Spleen (tissue), 11 donors: ENCODE measurements at regions not wholly inside any gene's neighbourhood (a gene's known extent, or its start where the extent isn't known, plus 50 kb on each side); places are given as distances from the start of the nearest gene placed in this dataset.

Source experiments
- DNase-seq: peaks from one replicate; pipeline ENCODE4 v3.0.0-alpha.2; 2020
- H3K27ac ChIP-seq, 8 donors: fragments of 200-600 bp; sonication (generic) in 7 of 8; 1 replicate in 4 of 8; 2 replicates in 4 of 8; pipeline versions ENCODE4 v1.5.0 to v1.8.0; 2016 to 2021; ENCODE audit warnings: inconsistent platforms in 4 of 8, mild to moderate bottlenecking in 4 of 8, moderate library complexity in 1 of 8
- H3K27me3 ChIP-seq, 7 donors: fragments of 200-600 bp; sonication (generic) in 6 of 7; replicated peaks in 1 of 7; 1 replicate in 4 of 7; 2 replicates in 3 of 7; pipeline versions ENCODE4 v1.5.0 to v1.8.0; 2016 to 2021; ENCODE audit warnings: inconsistent platforms in 3 of 7, mild to moderate bottlenecking in 1 of 7
- H3K36me3 ChIP-seq, 6 donors: fragments of 200-600 bp; sonication (generic) in 5 of 6; 1 replicate in 4 of 6; 2 replicates in 2 of 6; pipeline versions ENCODE4 v1.5.0 to v1.8.0; 2016 to 2021; ENCODE audit warnings: inconsistent platforms in 2 of 6
- H3K4me1 ChIP-seq, 6 donors: fragments of 200-600 bp; sonication (generic) in 5 of 6; 1 replicate in 3 of 6; 2 replicates in 3 of 6; pipeline versions ENCODE4 v1.5.0 to v1.8.0; 2016 to 2021; ENCODE audit warnings: inconsistent platforms in 3 of 6
- H3K4me3 ChIP-seq, 8 donors: fragments of 200-600 bp; sonication (generic) in 7 of 8; 1 replicate in 4 of 8; 2 replicates in 4 of 8; pipeline versions ENCODE4 v1.5.0 to v1.8.0; 2016 to 2021; ENCODE audit warnings: inconsistent platforms in 4 of 8, mild to moderate bottlenecking in 4 of 8, moderate library complexity in 2 of 8
- H3K9me3 ChIP-seq, 8 donors: fragments of 200-600 bp; sonication (generic) in 7 of 8; 1 replicate in 4 of 8; 2 replicates in 4 of 8; pipeline versions ENCODE4 v1.5.0 to v1.8.0; 2016 to 2021; ENCODE audit warnings: inconsistent platforms in 4 of 8
- CTCF ChIP-seq, 11 experiments: fragments of 200-600 bp in 7 of 11; fragments of 450-650 bp in 4 of 11; sonication (generic) in 4 of 11; IDR thresholded peaks in 8 of 11; conservative IDR thresholded peaks in 3 of 11; 1 replicate in 7 of 11; 2 replicates in 4 of 11; pipeline versions ENCODE4 v1.4.0 to v1.8.0; 2016 to 2021; ENCODE audit warnings: antibody characterized with exemption in 11 of 11, inconsistent platforms in 4 of 11, mild to moderate bottlenecking in 1 of 11
- POLR2A ChIP-seq, 3 donors: fragments of 450-650 bp; IDR thresholded peaks; one replicate each; pipeline ENCODE4 v1.5.1; 2017; ENCODE audit warnings: antibody characterized with exemption in 3 of 3, mild to moderate bottlenecking in 1 of 3
- POLR2AphosphoS5 ChIP-seq, 3 donors: sonication (generic); formaldehyde crosslinking; IDR thresholded peaks; one replicate each; pipeline ENCODE4 v1.5.1; 2017; ENCODE audit warnings: antibody characterized with exemption in 3 of 3
- WGBS, 5 donors: extraction: QIAGEN DNeasy Blood & Tissue Kit in 3 of 5; methylation state at CpG; one replicate each; pipeline versions ENCODE4 v1.1.5 to v1.1.7; 2013 to 2018; 5-methylcytosine and 5-hydroxymethylcytosine counted together
- intact Hi-C: fragments of 100-400 bp; cut with DNase I; formaldehyde crosslinking; loops from one replicate; pipeline ENCODE4 v1.15.0; 2023; ENCODE audit warnings: low total_unique reads
- donor health status: healthy with polysubstance abuse.
- donor health status: DM: no; HTN: no; CAD: no; lungs with moderate emphysema.
- donor health status: DM: no; HTN: no; CAD: no.
- donor health status: Bipolar disorder and iron deficiency.
- donor health status: healthy.
- donor health status: DM: no; HTN: no; CAD: no.
- donor health status: DM: yes; HTN: yes; CAD: no.

GRCh38 chr7:109986701-109987100 is 1104.2 kb upstream of the LRRN3 start:
- H3K4me3 ChIP-seq = no peak overlapping the region
- no peaks in the 10 kb centered on the region for H3K4me1 ChIP-seq
- TF ChIP-seq POLR2AphosphoS5 (IDR thresholded peaks at IDR 0.05) (no peak), CTCF (IDR thresholded peaks at IDR 0.05 in 8 of 11, conservative IDR thresholded peaks at IDR 0.05 in 3 of 11) (no peak), POLR2A (IDR thresholded peaks at IDR 0.05) (no peak)
- 40 to 48% (median 43%) methylated on average over 2 of the region's 2 CpGs for WGBS, 5 donors
- no peaks in the 10 kb centered on the region for H3K9me3 ChIP-seq
- H3K27ac ChIP-seq = no peak overlapping the region
- DNase-seq = no peak
- H3K36me3 ChIP-seq = no peaks in the 10 kb centered on the region
- intact Hi-C loops = no loop called here
- no peaks in the 10 kb centered on the region for H3K27me3 ChIP-seq

- Histone ChIP-seq H3K9me3 (no peaks in the 10 kb centered on the region), H3K36me3 (no peaks in the 10 kb centered on the region), H3K4me3 (no peak overlapping the region), H3K27ac (no peak overlapping the region), H3K4me1 (no peaks in the 10 kb centered on the region), H3K27me3 (no peaks in the 10 kb centered on the region)
- TF ChIP-seq POLR2A (IDR thresholded peaks at IDR 0.05) = no peak
- no peak for TF ChIP-seq POLR2AphosphoS5 (IDR thresholded peaks at IDR 0.05)
- TF ChIP-seq CTCF (IDR thresholded peaks at IDR 0.05 in 8 of 11, conservative IDR thresholded peaks at IDR 0.05 in 3 of 11) = no peak
- intact Hi-C loops = no loop called here
- DNase-seq = no peak
- 56 to 76% (median 73%) methylated on average over 1 of the region's 1 CpG for WGBS, 5 donors
Observed at GRCh38 chr7:109996411-109996810, 1094.5 kb upstream of the LRRN3 start.

- Histone ChIP-seq H3K36me3 (no peaks in the 10 kb centered on the region), H3K4me1 (no peaks in the 10 kb centered on the region), H3K9me3 (no peaks in the 10 kb centered on the region), H3K4me3 (no peak overlapping the region), H3K27ac (no peak overlapping the region), H3K27me3 (no peaks in the 10 kb centered on the region)
- DNase-seq = no peak
- WGBS, 5 donors = 55 to 71% (median 62%) methylated on average over 1 of the region's 1 CpG
- intact Hi-C loops = no loop called here
- TF ChIP-seq POLR2AphosphoS5 (IDR thresholded peaks at IDR 0.05) = no peak
- no peak for TF ChIP-seq CTCF (IDR thresholded peaks at IDR 0.05 in 8 of 11, conservative IDR thresholded peaks at IDR 0.05 in 3 of 11)
- TF ChIP-seq POLR2A (IDR thresholded peaks at IDR 0.05) = no peak
Observed at GRCh38 chr7:109996927-109997326, 1094.0 kb upstream of the LRRN3 start.

GRCh38 chr7:109997837-109998236 is 1093.1 kb upstream of the LRRN3 start:
- Histone ChIP-seq H3K27me3 (no peaks in the 10 kb centered on the region), H3K4me1 (no peaks in the 10 kb centered on the region), H3K9me3 (no peaks in the 10 kb centered on the region), H3K27ac (no peak overlapping the region), H3K36me3 (no peaks in the 10 kb centered on the region), H3K4me3 (no peak overlapping the region)
- intact Hi-C loops = no loop called here
- TF ChIP-seq POLR2AphosphoS5 (IDR thresholded peaks at IDR 0.05) = no peak
- TF ChIP-seq POLR2A (IDR thresholded peaks at IDR 0.05) = no peak
- no peak for TF ChIP-seq CTCF (IDR thresholded peaks at IDR 0.05 in 8 of 11, conservative IDR thresholded peaks at IDR 0.05 in 3 of 11)
- WGBS, 5 donors = 85 to 90% (median 89%) methylated on average over 2 of the region's 2 CpGs
- no peak for DNase-seq
